ENCODE measurements at regions not wholly inside any gene's neighbourhood (a gene's known extent, or its start where the extent isn't known, plus 50 kb on each side); places are given as distances from the start of the nearest gene placed in this dataset.
"Not testable (repeated sequence)": the region's sequence is repeated elsewhere in the genome, so short reads cannot be mapped to it uniquely, and the experiment has no call there.

GRCh38 chr21:38912102-38912629, 106.4 kb downstream of the ETS2 start:
- Histone ChIP-seq H3K27ac (no peak overlapping the region), H3K4me3 (no peak overlapping the region), H3K9me3 (replicated peaks) (no peaks in the 10 kb centered on the region), H3K4me1 (replicated peaks) (peaks cover 36% of the 10 kb centered on the region), H3K27me3 (replicated peaks) (no peaks in the 10 kb centered on the region), H3K36me3 (no peaks in the 10 kb centered on the region)
- DNase-seq (ENCODE audit: low read depth in 1 of 2, low spot score in 2 of 2), result no peak

GRCh38 chr21:38911484-38912101, 105.9 kb downstream of the ETS2 start:
- no peak for DNase-seq (ENCODE audit: low read depth in 1 of 2, low spot score in 2 of 2)
- H3K27me3 ChIP-seq (replicated peaks), result no peaks in the 10 kb centered on the region
- no peak overlapping the region for H3K4me3 ChIP-seq

GRCh38 chr21:38910390-38911067, 104.8 kb downstream of the ETS2 start:
- no peak overlapping the region for H3K4me3 ChIP-seq
- no peaks in the 10 kb centered on the region for H3K36me3 ChIP-seq
- no peak overlapping the region for H3K27ac ChIP-seq

More at GRCh38 chr21:38911484-38912101, 105.9 kb downstream of the ETS2 start:
- no peak overlapping the region for H3K27ac ChIP-seq
- H3K9me3 ChIP-seq (replicated peaks), result no peaks in the 10 kb centered on the region
- no peaks in the 10 kb centered on the region for H3K36me3 ChIP-seq
- peaks cover 41% of the 10 kb centered on the region for H3K4me1 ChIP-seq (replicated peaks)

GRCh38 chr21:38909929-38910328, 104.2 kb downstream of the ETS2 start:
- no peaks in the 10 kb centered on the region for H3K9me3 ChIP-seq (replicated peaks)
- H3K4me1 ChIP-seq (replicated peaks), result peaks cover 40% of the 10 kb centered on the region
- H3K27me3 ChIP-seq (replicated peaks), result no peaks in the 10 kb centered on the region
- H3K36me3 ChIP-seq, result no peaks in the 10 kb centered on the region
- DNase-seq (ENCODE audit: low read depth in 1 of 2, low spot score in 2 of 2), result no peak
- H3K4me3 ChIP-seq, result no peak overlapping the region
- no peak overlapping the region for H3K27ac ChIP-seq

More at GRCh38 chr21:38910390-38911067, 104.8 kb downstream of the ETS2 start:
- no peaks in the 10 kb centered on the region for H3K27me3 ChIP-seq (replicated peaks)
- DNase-seq (ENCODE audit: low read depth in 1 of 2, low spot score in 2 of 2), result peak; percentile 21 to 31
- no peaks in the 10 kb centered on the region for H3K9me3 ChIP-seq (replicated peaks)
- H3K4me1 ChIP-seq (replicated peaks), result peaks cover 41% of the 10 kb centered on the region

- peaks cover 31% of the 10 kb centered on the region for H3K4me1 ChIP-seq (replicated peaks)
- no peak for DNase-seq (ENCODE audit: low read depth in 1 of 2, low spot score in 2 of 2)
- H3K36me3 ChIP-seq, result no peaks in the 10 kb centered on the region
- no peaks in the 10 kb centered on the region for H3K27me3 ChIP-seq (replicated peaks)
- no peaks in the 10 kb centered on the region for H3K9me3 ChIP-seq (replicated peaks)
- H3K27ac ChIP-seq, result no peak overlapping the region
- no peak overlapping the region for H3K4me3 ChIP-seq
These were observed 103.4 kb downstream of the ETS2 start for GRCh38 chr21:38909109-38909508.

- DNase-seq (ENCODE audit: low read depth in 1 of 2, low spot score in 2 of 2), result no peak
- H3K4me3 ChIP-seq, result no peak overlapping the region
- H3K27ac ChIP-seq, result no peak overlapping the region
- H3K4me1 ChIP-seq (replicated peaks), result peaks cover 28% of the 10 kb centered on the region
- no peaks in the 10 kb centered on the region for H3K9me3 ChIP-seq (replicated peaks)
- H3K27me3 ChIP-seq (replicated peaks), result no peaks in the 10 kb centered on the region
- no peaks in the 10 kb centered on the region for H3K36me3 ChIP-seq
These were observed 102.8 kb downstream of the ETS2 start for GRCh38 chr21:38908537-38908936.

- H3K27me3 ChIP-seq (replicated peaks), result no peaks in the 10 kb centered on the region
- peaks cover 13% of the 10 kb centered on the region for H3K4me1 ChIP-seq (replicated peaks)
- H3K36me3 ChIP-seq, result no peaks in the 10 kb centered on the region
- no peaks in the 10 kb centered on the region for H3K9me3 ChIP-seq (replicated peaks)
- H3K27ac ChIP-seq, result no peak overlapping the region
- DNase-seq (ENCODE audit: low read depth in 1 of 2, low spot score in 2 of 2), result no peak
- no peak overlapping the region for H3K4me3 ChIP-seq
These were observed 100.0 kb downstream of the ETS2 start for GRCh38 chr21:38905752-38906151.

- Histone ChIP-seq H3K27ac (no peak overlapping the region), H3K4me1 (replicated peaks) (peaks cover 9% of the 10 kb centered on the region), H3K9me3 (replicated peaks) (no peaks in the 10 kb centered on the region), H3K27me3 (replicated peaks) (no peaks in the 10 kb centered on the region), H3K4me3 (no peak overlapping the region), H3K36me3 (no peaks in the 10 kb centered on the region)
- DNase-seq (ENCODE audit: low read depth in 1 of 2, low spot score in 2 of 2), result no peak
These were observed 99.6 kb downstream of the ETS2 start for GRCh38 chr21:38905328-38905727.

GRCh38 chr21:38903690-38904139, 98.0 kb downstream of the ETS2 start:
- H3K27ac ChIP-seq, result no peak overlapping the region
- H3K4me1 ChIP-seq (replicated peaks), result peaks cover 8% of the 10 kb centered on the region
- H3K36me3 ChIP-seq, result no peaks in the 10 kb centered on the region
- no peak overlapping the region for H3K4me3 ChIP-seq
- no peaks in the 10 kb centered on the region for H3K9me3 ChIP-seq (replicated peaks)
- no peaks in the 10 kb centered on the region for H3K27me3 ChIP-seq (replicated peaks)
- no peak for DNase-seq (ENCODE audit: low read depth in 1 of 2, low spot score in 2 of 2)

- no peak for DNase-seq (ENCODE audit: low read depth in 1 of 2, low spot score in 2 of 2)
- no peak overlapping the region for H3K4me3 ChIP-seq
- H3K27me3 ChIP-seq (replicated peaks), result no peaks in the 10 kb centered on the region
- H3K36me3 ChIP-seq, result no peaks in the 10 kb centered on the region
- peaks cover 8% of the 10 kb centered on the region for H3K4me1 ChIP-seq (replicated peaks)
- no peak overlapping the region for H3K27ac ChIP-seq
- H3K9me3 ChIP-seq (replicated peaks), result no peaks in the 10 kb centered on the region
These were observed 97.1 kb downstream of the ETS2 start for GRCh38 chr21:38902608-38903445.

GRCh38 chr21:38900499-38900898, 94.8 kb downstream of the ETS2 start:
- no peaks in the 10 kb centered on the region for H3K9me3 ChIP-seq (replicated peaks)
- H3K36me3 ChIP-seq, result no peaks in the 10 kb centered on the region
- no peak overlapping the region for H3K27ac ChIP-seq
- no peak for DNase-seq (ENCODE audit: low read depth in 1 of 2, low spot score in 2 of 2)
- H3K27me3 ChIP-seq (replicated peaks), result no peaks in the 10 kb centered on the region
- H3K4me3 ChIP-seq, result no peak overlapping the region
- no peaks in the 10 kb centered on the region for H3K4me1 ChIP-seq (replicated peaks)

- H3K27ac ChIP-seq; H3K4me1 ChIP-seq (replicated peaks); DNase-seq (ENCODE audit: low read depth in 1 of 2, low spot score in 2 of 2); H3K27me3 ChIP-seq (replicated peaks); H3K9me3 ChIP-seq (replicated peaks); H3K36me3 ChIP-seq; H3K4me3 ChIP-seq: not testable (repeated sequence)
These were observed 94.3 kb downstream of the ETS2 start for GRCh38 chr21:38899985-38900384.

- H3K4me3 ChIP-seq, result no peak overlapping the region
- no peaks in the 10 kb centered on the region for H3K36me3 ChIP-seq
- no peaks in the 10 kb centered on the region for H3K27me3 ChIP-seq (replicated peaks)
- H3K4me1 ChIP-seq (replicated peaks), result no peaks in the 10 kb centered on the region
- DNase-seq (ENCODE audit: low read depth in 1 of 2, low spot score in 2 of 2), result no peak
- H3K9me3 ChIP-seq (replicated peaks), result no peaks in the 10 kb centered on the region
- no peak overlapping the region for H3K27ac ChIP-seq
These were observed 93.7 kb downstream of the ETS2 start for GRCh38 chr21:38899277-38899947.
